H9 (cell line): ENCODE measurements at regions not wholly inside any gene's neighbourhood (a gene's known extent, or its start where the extent isn't known, plus 50 kb on each side); places are given as distances from the start of the nearest gene placed in this dataset.

ENCODE experiments used
- DNase-seq: peaks from one replicate; pipeline ENCODE4 v3.0.0-alpha.2; 2017
- H2AFZ ChIP-seq: one replicate; pipeline ENCODE4 v1.6.1; 2013; ENCODE audit warnings: mild to moderate bottlenecking, low read length, control low read depth, moderate library complexity
- H2AK5ac ChIP-seq: 2 replicates; pipeline ENCODE4 v1.6.1; 2013; ENCODE audit warnings: low read length, control low read depth, mixed read lengths; ENCODE audit not compliant: insufficient read length
- H2BK120ac ChIP-seq: one replicate; pipeline ENCODE4 v1.6.1; 2013; ENCODE audit warnings: low read depth, mild to moderate bottlenecking, low read length, control low read depth, inconsistent platforms; ENCODE audit not compliant: poor library complexity, severe bottlenecking
- H2BK12ac ChIP-seq: 2 replicates; pipeline ENCODE4 v1.6.1; 2013; ENCODE audit warnings: low read length, control low read depth, mixed read lengths, low read depth; ENCODE audit not compliant: insufficient read length
- H2BK15ac ChIP-seq: 2 replicates; pipeline ENCODE4 v1.6.1; 2013; ENCODE audit warnings: low read depth, low read length, control low read depth
- H2BK20ac ChIP-seq: one replicate; pipeline ENCODE4 v1.6.1; 2013; ENCODE audit warnings: low read depth, mild to moderate bottlenecking, low read length, control low read depth, inconsistent platforms; ENCODE audit not compliant: poor library complexity, severe bottlenecking
- H2BK5ac ChIP-seq: 2 replicates; pipeline ENCODE4 v1.6.1; 2013; ENCODE audit warnings: low read length, control low read depth, mixed read lengths; ENCODE audit not compliant: insufficient read length
- H3K14ac ChIP-seq: 2 replicates; pipeline ENCODE4 v1.6.1; 2013; ENCODE audit warnings: low read length, control low read depth; ENCODE audit not compliant: insufficient read depth
- H3K18ac ChIP-seq: 2 replicates; pipeline ENCODE4 v1.6.1; 2013; ENCODE audit warnings: low read depth, mild to moderate bottlenecking, mixed read lengths, low read length, control low read depth; ENCODE audit not compliant: insufficient read length
- H3K23ac ChIP-seq: 2 replicates; pipeline ENCODE4 v1.6.1; 2013; ENCODE audit warnings: low read length, control low read depth, mixed read lengths, low read depth; ENCODE audit not compliant: insufficient read length
- H3K23me2 ChIP-seq: 2 replicates; pipeline ENCODE4 v1.6.1; 2013; ENCODE audit warnings: low read depth, mild to moderate bottlenecking, mixed read lengths, low read length, control low read depth; ENCODE audit not compliant: insufficient read length, poor library complexity, severe bottlenecking
- H3K27ac ChIP-seq: 2 replicates; pipeline ENCODE4 v1.5.1; 2013; ENCODE audit warnings: low read length, control low read depth, mixed read lengths, low read depth; ENCODE audit not compliant: insufficient read length
- H3K27me3 ChIP-seq: 2 replicates; pipeline ENCODE4 v1.6.1; 2013; ENCODE audit warnings: low read length, control low read depth, inconsistent platforms; ENCODE audit not compliant: insufficient read depth
- H3K4ac ChIP-seq: 2 replicates; pipeline ENCODE4 v1.6.1; 2013; ENCODE audit warnings: low read depth, mild to moderate bottlenecking, control low read depth, inconsistent platforms, low read length, moderate library complexity
- H3K4me1 ChIP-seq: 2 replicates; pipeline ENCODE4 v1.6.1; 2013; ENCODE audit warnings: low read length, control low read depth, inconsistent platforms; ENCODE audit not compliant: insufficient read depth
- H3K4me2 ChIP-seq: 2 replicates; pipeline ENCODE4 v1.6.1; 2013; ENCODE audit warnings: low read length, control low read depth, mixed read lengths; ENCODE audit not compliant: insufficient read length, insufficient read depth
- H3K56ac ChIP-seq: 2 replicates; pipeline ENCODE4 v1.6.1; 2013; ENCODE audit warnings: low read depth, mild to moderate bottlenecking, mixed read lengths, low read length, control low read depth; ENCODE audit not compliant: insufficient read length
- H3K79me1 ChIP-seq: 2 replicates; pipeline ENCODE4 v1.6.1; 2013; ENCODE audit warnings: low read depth, mild to moderate bottlenecking, moderate library complexity, low read length, control low read depth, inconsistent platforms; ENCODE audit not compliant: insufficient read depth, poor library complexity, severe bottlenecking
- H3K79me2 ChIP-seq: 2 replicates; pipeline ENCODE4 v1.6.1; 2013; ENCODE audit warnings: low read length, control low read depth, inconsistent platforms; ENCODE audit not compliant: insufficient read depth
- H3K9ac ChIP-seq: 2 replicates; pipeline ENCODE4 v1.6.1; 2013; ENCODE audit warnings: low read length, control low read depth, mixed read lengths; ENCODE audit not compliant: insufficient read length; ENCODE audit errors: extremely low read depth
- H3K9me3 ChIP-seq: one replicate; pipeline ENCODE4 v1.6.1; 2013; ENCODE audit warnings: low read depth, low read length, inconsistent platforms; ENCODE audit not compliant: control insufficient read depth
- H3T11ph ChIP-seq: one replicate; pipeline ENCODE4 v1.6.1; 2013; ENCODE audit warnings: mild to moderate bottlenecking, low read length, control low read depth, inconsistent platforms
- H4K20me1 ChIP-seq: one replicate; pipeline ENCODE4 v1.6.1; 2013; ENCODE audit not compliant: control insufficient read depth, insufficient read length, insufficient read depth
- H4K5ac ChIP-seq: 2 replicates; pipeline ENCODE4 v1.6.1; 2013; ENCODE audit warnings: low read depth, mild to moderate bottlenecking, mixed read lengths, low read length, control low read depth; ENCODE audit not compliant: insufficient read length
- H4K8ac ChIP-seq: replicated peaks from 2 replicates; pipeline ENCODE4 v1.6.1; 2013; ENCODE audit warnings: low read length, control low read depth, mixed read lengths, low read depth; ENCODE audit not compliant: insufficient read length
- H4K91ac ChIP-seq: 2 replicates; pipeline ENCODE4 v1.6.1; 2013; ENCODE audit warnings: low read depth, mild to moderate bottlenecking, moderate library complexity, mixed read lengths, low read length, control low read depth; ENCODE audit not compliant: insufficient read length
- H3K27ac Mint-ChIP-seq, 3 experiments: 2 replicates in 2 of 3; 3 replicates in 1 of 3; pipeline ENCODE4 v1.8.0; 2020 to 2021; ENCODE audit warnings: mixed read lengths in 3 of 3, mild to moderate bottlenecking in 1 of 3, moderate library complexity in 1 of 3
- H3K27me3 Mint-ChIP-seq: 2 replicates; pipeline ENCODE4 v1.8.0; 2021; ENCODE audit warnings: low read depth, mild to moderate bottlenecking, moderate library complexity, mixed read lengths
- H3K36me3 Mint-ChIP-seq, 3 experiments: 2 replicates in 2 of 3; 3 replicates in 1 of 3; pipeline ENCODE4 v1.8.0; 2020 to 2021; ENCODE audit warnings: low read depth in 3 of 3, mixed read lengths in 3 of 3; ENCODE audit not compliant: insufficient read depth in 1 of 3
- H3K4me1 Mint-ChIP-seq, 2 experiments: 2 replicates each; pipeline ENCODE4 v1.8.0; 2020; ENCODE audit warnings: mixed read lengths in 2 of 2
- H3K4me3 Mint-ChIP-seq, 2 experiments: 2 replicates in 1 of 2; 3 replicates in 1 of 2; pipeline ENCODE4 v1.8.0; 2020 to 2021; ENCODE audit warnings: mild to moderate bottlenecking in 2 of 2, mixed read lengths in 2 of 2, moderate library complexity in 1 of 2
- H3K9me3 Mint-ChIP-seq, 2 experiments: 2 replicates in 1 of 2; 3 replicates in 1 of 2; pipeline ENCODE4 v1.8.0; 2020; ENCODE audit warnings: mild to moderate bottlenecking in 2 of 2, mixed read lengths in 2 of 2, moderate library complexity in 1 of 2
- WGBS: extraction: QIAGEN DNeasy Blood & Tissue Kit; methylation state at CpG from one replicate; pipeline ENCODE4 v1.1.7; 2013; ENCODE audit warnings: missing lambda C conversion rate, low lambda C conversion rate, mixed read lengths; ENCODE audit not compliant: insufficient read length; ENCODE audit errors: extremely low coverage; 5-methylcytosine and 5-hydroxymethylcytosine counted together
- TF ChIP-seq, protein P1 (sequence below): fragments of 200-600 bp; sonication (generic); conservative IDR thresholded peaks from 3 replicates; pipeline ENCODE4 v1.8.0; 2021; ENCODE audit warnings: antibody characterized with exemption, mild to moderate bottlenecking

DNA sequence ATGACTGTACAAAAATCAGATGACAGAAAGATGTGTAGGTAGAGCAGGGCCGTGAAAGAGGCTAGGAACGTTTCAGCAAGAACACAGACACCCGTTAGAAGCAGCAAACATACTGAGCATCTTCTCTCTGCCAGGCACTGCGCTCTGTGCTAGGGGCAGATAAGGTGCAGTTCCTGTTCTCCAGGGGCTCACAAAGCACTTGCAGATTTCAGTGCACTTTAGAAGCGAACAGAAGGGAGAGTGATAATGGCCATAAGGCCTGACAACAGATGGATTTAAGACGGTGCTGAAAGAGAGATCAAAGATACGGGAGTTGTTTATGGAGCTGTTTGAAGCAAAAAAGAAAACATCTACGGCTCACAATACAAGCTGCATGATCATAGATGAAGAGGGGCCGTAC, 200.3 kb upstream of the FOXD3 start:
- Mint-ChIP-seq H3K36me3 (no peaks in the 10 kb centered on the region), H3K4me3 (no peak overlapping the region), H3K27me3 (0 out of 2 replicates have a peak, but pooled peaks cover 3% of the 10 kb centered on the region), H3K27ac (no peak overlapping the region), H3K4me1 (peaks cover 15% of the 10 kb centered on the region in 2 experiments), H3K9me3 (no peaks in the 10 kb centered on the region; a peak in 1 of 5 replicates)
- Histone ChIP-seq H3K27me3 (no peaks in the 10 kb centered on the region), H3K23me2 (no peaks in the 10 kb centered on the region), H3K9ac (no peak overlapping the region), H3K4ac (no peak overlapping the region), H3K79me1 (no peaks in the 10 kb centered on the region), H3K18ac (no peak overlapping the region), H3K4me2 (no peak overlapping the region), H3K56ac (no peak overlapping the region), H3K27ac (no peak overlapping the region), H4K8ac (no peak overlapping the region), H3K9me3 (no peaks in the 10 kb centered on the region), H2BK12ac (no peak overlapping the region), H3K14ac (no peak overlapping the region), H4K20me1 (no peaks in the 10 kb centered on the region), H2AK5ac (no peak overlapping the region), H2BK20ac (no peak overlapping the region), H2BK120ac (no peak overlapping the region), H3K4me1 (peaks cover under 1% of the 10 kb centered on the region; the same call in 1 of the 2 replicates), H3K23ac (no peak overlapping the region), H2BK15ac (no peak overlapping the region), H3T11ph (no peak overlapping the region), H4K5ac (no peak overlapping the region), H2AFZ (peak overlapping the region; percentile 42), H4K91ac (no peak overlapping the region), H2BK5ac (no peak overlapping the region), H3K79me2 (no peaks in the 10 kb centered on the region)
- DNase-seq = no peak
- WGBS = no CpG with 5 or more reads among the region's 9 CpGs
- TF ChIP-seq, protein P1, sequence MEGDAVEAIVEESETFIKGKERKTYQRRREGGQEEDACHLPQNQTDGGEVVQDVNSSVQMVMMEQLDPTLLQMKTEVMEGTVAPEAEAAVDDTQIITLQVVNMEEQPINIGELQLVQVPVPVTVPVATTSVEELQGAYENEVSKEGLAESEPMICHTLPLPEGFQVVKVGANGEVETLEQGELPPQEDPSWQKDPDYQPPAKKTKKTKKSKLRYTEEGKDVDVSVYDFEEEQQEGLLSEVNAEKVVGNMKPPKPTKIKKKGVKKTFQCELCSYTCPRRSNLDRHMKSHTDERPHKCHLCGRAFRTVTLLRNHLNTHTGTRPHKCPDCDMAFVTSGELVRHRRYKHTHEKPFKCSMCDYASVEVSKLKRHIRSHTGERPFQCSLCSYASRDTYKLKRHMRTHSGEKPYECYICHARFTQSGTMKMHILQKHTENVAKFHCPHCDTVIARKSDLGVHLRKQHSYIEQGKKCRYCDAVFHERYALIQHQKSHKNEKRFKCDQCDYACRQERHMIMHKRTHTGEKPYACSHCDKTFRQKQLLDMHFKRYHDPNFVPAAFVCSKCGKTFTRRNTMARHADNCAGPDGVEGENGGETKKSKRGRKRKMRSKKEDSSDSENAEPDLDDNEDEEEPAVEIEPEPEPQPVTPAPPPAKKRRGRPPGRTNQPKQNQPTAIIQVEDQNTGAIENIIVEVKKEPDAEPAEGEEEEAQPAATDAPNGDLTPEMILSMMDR = no peak
